SKM-1 (cell line): ENCODE measurements at regions not wholly inside any gene's neighbourhood (a gene's known extent, or its start where the extent isn't known, plus 50 kb on each side); places are given as distances from the start of the nearest gene placed in this dataset.
"Not testable (repeated sequence)": the region's sequence is repeated elsewhere in the genome, so short reads cannot be mapped to it uniquely, and the experiment has no call there.

ENCODE experiments used
- DNase-seq: peaks from one replicate; lab custom pipeline; 2025; ENCODE audit not compliant: unreplicated experiment; lab: John Stamatoyannopoulos, UW

DNA sequence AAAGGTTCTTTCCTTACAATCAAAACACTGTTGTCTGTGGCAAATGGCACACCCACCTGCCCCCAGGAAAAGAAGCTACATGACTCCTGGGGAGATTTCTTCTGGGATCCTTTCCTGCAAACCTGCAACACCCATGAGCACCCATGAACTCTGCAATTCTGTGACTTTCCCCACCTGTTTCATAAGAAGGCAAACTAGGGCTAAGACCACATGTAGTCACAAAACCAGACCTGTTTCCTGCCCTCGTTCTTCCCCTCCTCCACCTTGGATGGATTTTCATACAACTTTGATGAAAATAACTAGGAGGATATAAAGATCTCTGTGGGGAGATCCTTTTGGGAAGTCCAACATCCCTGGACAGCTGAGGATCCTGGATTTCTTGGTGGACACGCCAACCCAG lies 1084.7 kb downstream of the BCL11B start:
- no peak for DNase-seq

DNA sequence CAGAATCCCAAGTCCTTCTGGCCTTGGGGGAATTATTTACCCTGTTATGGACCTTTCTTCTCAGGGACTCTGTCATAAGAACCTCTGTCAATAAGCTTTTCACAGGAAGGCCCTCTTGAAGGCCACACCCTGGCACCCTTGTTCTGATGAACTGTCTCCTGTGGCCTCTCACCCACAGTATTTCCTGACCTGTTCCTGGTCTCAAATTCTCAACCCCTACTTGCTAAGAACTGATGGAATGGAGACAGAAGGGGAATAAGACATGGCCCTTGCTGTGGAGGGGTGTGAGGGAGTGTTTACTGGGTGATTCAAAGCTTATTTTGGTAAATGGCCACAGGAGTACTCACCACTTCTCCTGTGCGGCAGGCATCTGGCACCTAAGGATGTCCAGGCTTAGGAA lies 1082.9 kb downstream of the BCL11B start:
- DNase-seq = no peak

DNA sequence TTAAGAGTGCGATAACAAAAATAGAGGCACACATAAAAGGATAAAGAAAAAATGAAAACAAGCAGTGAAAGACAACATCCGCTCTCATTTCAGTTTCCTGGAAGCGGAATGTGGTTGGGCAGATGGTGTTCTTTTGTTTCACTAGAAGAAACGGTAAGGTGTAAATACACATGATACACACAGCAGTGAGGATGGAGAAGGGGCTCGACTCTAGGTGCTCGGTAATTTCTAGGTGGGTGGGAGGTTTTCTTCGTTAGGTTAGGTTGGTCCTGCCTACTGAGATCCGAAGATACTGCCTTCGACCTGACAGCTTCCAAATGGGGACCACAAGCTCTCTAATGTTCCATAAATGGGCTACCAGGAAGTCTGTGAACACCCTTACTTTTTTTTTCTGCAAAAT lies 1082.5 kb downstream of the BCL11B start:
- DNase-seq = no peak

DNA sequence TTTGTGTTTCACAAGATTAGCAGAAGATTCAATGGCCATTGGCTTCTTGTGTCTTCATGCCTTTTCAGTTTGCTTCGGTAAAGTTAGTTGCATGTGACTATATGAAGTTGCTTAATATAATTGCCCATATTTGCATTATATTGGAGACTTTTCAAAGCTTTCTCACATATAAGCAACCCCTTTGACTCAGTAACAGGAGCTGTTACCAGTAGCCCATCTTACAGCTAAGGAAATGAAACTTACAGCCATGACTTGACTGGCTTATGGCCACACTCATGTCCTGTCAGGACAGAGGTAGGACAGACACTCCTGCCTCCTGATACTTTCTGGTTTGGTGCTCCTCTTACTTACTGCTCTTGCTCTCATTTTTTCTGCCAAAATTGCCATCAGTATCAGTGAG lies 1082.1 kb downstream of the BCL11B start:
- DNase-seq = no peak

DNA sequence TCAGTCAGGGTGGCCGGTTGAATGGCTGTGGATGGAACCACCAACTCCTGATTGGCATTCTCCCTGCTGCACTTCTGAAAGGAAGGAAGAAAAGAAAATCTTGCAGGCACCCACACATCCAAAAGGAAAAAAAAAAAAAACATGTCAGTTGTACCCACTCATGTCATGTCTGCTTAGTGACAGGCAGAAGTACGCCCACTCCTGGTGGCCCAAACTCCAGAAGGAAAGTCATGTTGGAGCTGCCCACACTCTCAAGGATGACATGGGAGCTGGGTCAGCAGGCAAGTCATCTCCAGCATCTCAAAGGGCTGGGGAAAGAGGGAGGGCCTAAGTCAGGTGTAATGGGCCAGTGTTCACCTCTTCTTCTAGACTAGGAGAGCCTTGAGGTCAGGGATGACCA lies 1079.1 kb downstream of the BCL11B start:
- no peak for DNase-seq

DNA sequence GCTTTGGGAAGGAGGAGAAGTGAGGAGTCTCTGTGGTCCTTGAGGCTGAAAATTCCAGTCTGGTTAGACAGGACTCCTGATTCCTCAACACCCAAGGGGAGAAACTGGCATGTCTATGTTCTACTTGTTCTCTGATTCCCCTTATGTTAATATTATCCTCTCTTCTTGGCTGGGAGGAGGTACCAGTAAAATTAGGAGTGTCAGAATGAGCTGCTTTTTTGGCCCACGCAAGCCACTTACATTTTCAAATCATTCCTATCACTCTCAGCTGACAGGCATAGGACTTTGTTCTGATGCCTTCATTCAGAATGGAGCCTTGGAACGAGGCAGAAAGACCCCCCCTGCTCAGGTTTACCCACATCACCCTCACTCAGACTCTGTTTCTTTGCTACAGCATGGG lies 1077.2 kb downstream of the BCL11B start:
- no peak for DNase-seq

DNA sequence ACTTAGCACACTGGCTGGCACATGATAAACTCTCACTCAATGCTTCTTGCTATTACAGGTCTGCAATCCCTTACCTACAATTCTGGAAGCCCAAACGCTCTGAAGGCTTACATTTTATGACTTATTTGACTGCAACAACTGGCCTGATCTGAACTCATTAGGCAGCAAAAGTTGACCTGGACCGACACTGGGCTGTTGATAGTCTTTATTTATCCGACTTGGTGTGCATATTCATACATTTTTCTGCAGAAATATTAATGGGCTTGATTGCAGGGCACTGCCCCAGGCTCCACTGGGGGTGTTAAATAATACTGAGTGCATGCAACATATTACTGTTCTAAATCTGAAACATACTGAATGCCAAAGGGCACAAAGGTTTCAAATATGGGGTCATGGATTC lies 1076.7 kb downstream of the BCL11B start:
- no peak for DNase-seq

DNA sequence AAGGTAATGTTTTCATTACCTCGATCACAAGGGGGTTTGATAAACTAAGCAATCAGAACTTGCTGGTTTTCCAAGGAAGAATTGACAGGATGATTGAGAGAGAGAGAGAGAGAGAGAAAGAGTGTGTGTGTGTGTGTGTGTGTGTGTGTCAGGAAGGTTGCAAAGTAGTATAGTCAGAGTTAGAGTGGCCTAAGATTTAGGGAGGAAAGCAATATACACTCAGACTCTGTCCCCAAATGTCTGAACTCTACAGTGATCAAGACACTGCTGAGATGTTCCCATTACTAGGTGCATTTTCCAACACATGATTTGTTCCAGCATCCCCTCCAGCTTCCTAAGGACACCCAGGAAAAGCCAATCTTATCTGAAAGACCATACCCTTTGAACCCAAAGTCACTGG lies 1074.1 kb downstream of the BCL11B start:
- DNase-seq = no peak

DNA sequence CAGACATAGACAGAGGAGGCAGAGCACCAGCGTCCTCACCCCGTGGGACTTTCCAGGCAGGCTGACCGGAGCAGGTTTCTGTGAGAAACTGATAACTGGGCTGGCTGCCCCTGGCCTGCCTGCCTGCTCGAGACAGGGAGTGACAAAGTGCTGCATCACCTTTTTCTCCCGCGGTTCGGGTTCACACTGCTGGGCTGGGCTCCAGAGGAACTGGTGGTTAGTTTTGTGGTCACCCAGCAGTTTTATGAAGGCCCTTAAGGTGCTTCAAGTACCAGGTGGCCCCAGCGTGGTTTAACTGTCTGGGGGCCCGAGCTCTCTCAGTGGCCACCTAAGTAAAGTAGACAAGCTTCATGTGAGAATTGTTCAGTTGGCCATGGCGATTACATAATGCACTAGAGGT lies 1073.6 kb downstream of the BCL11B start:
- DNase-seq = no peak

DNA sequence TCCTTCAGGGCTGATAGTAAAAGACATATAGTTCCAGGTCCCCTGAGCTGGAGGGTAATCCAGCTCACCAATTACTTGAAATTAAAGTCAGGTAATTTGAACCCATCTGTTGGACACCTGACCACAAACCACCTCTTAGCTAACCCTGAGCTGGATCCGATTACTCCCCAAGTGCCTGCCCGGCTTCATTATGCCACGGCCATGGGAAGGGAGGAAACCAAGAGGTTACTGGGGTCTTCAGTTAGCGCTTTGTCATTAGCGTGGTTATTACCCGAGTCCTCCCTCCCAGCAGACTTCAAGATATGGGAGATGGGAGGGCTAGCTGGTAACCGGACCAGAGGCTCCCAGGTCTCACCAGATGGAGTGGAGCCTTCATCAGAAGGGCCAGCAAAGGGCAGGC lies 1071.4 kb downstream of the BCL11B start:
- no peak for DNase-seq

DNA sequence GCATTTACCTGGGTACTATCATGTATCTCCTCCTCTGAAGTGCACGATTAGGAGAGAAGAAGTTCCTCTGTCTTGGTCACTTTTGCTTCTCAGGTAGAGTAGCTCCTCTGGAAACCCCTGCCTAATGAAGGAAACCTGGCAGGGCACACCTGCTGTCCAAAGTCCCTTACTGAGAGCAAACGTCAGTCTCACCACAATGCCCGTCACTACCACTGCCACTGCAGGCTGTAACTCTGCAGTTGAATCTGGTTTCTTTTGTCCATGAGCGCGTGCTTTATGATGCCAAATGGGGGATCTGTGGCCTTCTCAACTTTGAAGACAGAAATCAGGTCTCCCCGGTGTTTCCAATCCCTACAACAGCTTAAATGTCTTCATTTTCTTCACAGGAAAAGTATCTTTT lies 1068.6 kb downstream of the BCL11B start:
- DNase-seq = no peak

DNA sequence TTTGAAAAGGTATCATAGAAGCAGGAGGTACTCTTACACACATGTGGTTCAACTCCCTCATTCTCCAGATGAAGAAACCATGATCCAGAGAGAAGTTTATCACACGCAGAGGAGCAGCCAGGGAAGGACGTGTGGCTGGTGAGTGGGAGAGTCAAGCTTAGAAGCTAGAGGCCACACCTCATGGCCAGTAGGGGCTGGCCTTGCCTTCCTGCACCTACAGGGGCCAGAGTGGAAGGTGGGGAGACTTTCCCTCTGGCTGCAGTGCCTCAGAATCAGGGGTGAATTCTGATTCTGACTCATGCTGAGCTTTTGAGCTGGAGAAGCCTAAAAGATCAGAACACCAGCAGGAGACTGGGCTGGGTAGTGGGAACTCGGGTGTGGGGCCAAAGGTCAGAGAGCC lies 1067.9 kb downstream of the BCL11B start:
- DNase-seq = no peak

DNA sequence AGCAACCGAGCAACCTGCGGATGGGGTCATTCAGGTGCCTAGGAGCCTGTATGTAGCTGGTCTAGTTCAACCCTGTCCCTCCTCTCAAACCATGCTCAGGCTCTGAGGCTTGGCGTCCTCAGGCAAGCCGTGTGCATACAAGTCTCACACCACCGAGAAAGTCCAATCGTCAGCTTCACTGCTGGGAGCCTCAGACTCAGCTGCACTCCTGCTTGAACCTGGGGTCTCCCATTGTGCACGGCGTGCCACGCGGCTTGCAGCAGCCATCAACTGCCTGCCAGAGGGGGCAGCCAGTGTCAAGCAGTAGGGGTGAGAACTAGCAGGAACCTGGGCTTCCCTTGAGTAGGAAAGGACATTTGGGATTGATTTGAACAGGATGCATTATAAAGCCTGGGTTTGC lies 1064.6 kb downstream of the BCL11B start:
- DNase-seq = no peak

DNA sequence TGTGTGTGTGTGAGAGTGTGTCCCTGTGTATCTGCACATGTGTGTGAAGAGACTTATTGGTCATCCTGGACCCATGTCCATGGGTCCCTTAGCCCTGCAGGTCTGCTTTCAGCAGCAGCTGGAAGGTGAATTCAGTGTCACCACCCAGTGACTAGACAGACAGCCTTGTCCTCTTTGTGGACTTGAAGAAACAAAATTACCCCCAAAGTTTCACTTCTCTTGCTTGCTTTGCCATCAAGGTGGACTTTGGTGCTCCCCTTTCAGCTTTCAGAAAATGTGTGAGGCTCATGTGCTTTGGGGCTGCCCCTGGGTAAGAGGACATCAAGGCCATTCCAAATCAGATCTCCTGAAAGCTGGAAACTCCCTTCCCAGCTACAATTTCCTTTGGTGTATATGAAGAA lies 1063.8 kb downstream of the BCL11B start:
- no peak for DNase-seq

DNA sequence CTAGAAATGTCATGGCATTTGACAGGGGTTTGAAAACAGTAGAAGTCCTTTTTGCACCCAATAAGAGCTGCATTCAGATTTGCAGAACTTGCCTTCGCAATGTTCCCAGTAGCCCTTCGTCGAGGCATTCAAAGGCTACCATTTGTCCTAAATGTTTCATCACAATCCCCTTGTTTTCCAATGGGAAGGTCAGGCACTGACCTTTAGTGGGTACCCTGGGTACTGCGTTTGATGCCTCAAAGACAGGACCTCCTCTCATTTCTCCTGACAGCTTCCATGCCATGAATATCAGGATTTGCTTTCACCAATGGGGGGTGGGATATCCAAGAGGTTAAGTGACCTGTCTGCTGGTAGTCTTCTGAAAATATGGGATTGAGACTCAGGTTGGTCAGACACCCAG lies 1063.1 kb downstream of the BCL11B start:
- DNase-seq = no peak

DNA sequence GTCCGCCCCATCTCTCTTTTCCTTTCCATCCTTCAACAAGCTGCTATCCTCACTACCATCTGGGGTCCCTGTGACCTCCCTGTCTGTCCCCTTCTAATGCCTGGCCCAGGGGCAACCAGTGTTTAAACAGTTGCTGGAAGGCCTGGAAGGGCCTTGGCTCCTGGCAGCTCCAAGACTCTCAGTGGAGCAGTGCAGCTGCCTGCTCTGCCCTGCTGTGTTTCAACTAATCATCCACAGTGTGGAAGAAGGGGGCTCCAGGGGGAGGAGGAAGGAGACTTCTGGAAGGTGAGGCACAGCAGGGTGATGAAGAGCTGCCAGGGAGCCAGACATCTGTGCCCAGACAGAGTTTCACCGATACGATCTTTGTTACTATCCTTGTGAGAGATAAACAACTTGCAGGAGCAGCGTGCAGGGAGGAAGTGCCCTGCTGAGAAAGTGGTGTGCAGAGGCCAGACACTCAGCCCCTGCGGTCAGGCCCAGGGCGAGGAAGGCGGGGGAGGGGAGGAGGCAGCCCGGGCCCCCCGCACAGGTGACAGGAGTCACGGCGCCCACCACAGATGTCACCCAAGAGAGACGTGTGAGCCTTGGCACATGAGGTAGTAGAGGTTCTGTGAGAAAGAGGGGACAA lies 1061.8 kb downstream of the BCL11B start:
- no peak for DNase-seq

DNA sequence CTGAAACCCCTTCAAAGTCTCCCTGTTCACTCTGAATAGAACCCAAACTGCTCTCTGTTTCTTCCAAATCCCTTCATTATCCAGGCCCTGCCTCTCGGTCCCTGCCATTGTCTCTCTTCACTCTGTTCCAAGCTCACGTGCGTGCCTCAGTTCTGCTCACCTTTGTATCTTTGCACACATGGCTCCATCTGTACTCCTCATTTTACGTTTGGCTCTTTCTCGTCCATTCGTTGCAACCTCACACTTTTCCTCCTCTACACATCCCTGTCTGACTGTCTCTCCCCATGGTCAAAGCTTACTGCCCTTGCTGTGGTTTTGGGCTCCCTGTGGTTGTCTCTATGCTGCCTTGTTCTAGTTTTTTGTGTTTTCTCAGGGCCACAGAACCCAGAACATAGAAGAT lies 1054.5 kb downstream of the BCL11B start:
- DNase-seq = no peak

DNA sequence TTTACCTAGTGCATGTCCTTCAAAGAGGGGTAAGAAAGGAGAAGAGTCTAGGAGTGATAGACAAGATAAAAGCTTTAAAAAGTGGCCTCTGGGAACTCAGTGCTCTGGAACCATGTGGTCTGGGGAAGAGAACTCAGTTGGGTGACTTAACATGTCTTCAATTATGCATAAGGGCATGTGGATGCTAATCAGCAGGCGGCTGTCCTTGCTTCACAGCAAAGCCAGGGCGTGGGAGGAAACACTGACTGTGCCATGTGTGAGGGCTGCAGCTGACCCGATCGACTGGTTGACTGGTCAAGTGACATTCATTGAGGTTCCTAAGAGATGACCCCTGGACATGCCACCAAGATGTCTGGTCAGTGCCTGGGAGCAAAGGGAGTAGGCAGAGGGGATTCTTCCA lies 1053.8 kb downstream of the BCL11B start:
- no peak for DNase-seq

DNA sequence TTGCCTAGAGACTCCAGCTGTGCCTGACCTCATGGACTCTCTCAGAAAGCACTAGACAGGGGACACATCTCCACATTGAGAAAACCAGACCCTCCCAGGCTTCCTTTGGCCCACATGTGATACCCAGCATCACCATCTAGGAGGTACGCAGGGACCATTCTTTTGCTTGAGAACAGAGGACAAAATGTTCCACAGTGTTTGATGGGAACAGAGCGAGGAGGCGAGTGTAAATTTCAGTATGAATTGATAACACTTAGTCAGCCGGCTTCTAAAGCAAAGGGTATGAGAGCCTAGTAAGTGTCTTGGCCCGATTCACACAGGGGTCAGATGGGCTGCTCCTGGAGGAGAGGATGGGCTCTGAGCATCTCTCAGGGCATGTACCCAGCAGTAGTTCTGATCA lies 1052.4 kb downstream of the BCL11B start:
- no peak for DNase-seq

DNA sequence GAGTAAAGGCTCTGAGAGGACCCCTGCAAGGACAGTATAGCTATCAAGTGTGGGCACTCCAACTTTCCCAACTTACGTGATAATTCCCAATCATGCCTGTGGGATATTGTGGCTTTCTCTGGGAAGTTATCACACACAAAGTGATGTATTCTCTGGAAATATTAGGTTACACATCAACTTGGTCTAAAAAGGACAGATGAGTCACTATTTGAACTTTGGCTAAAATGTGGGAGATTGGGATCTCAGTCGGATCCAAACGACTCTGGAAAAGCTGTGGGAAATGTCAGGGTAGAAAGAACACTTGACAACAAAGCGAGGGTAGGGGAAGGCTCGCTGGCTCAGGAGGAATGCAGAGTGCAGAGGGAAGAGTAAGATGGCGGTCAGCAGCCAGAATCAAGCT lies 1048.9 kb downstream of the BCL11B start:
- no peak for DNase-seq

DNA sequence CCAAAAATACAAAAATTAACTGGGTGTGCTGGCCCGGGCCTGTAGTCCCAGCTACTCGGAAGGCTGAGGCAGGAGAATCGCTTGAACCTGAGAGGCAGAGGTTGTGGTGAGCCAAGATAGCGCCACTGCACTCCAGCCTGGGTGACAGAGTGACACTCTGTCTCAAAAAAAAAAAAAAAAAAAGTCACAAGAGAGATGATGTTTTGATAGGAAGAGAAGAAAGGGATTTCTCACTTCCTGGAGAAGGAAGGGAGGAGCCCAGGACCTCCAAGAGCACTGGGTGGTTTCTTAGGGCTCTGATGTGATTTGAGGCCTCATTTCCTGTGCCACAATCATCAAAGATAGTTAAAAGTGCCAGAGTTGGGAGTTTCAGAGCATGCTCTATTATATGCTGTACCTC lies 1048.3 kb downstream of the BCL11B start:
- DNase-seq = not testable (repeated sequence)

DNA sequence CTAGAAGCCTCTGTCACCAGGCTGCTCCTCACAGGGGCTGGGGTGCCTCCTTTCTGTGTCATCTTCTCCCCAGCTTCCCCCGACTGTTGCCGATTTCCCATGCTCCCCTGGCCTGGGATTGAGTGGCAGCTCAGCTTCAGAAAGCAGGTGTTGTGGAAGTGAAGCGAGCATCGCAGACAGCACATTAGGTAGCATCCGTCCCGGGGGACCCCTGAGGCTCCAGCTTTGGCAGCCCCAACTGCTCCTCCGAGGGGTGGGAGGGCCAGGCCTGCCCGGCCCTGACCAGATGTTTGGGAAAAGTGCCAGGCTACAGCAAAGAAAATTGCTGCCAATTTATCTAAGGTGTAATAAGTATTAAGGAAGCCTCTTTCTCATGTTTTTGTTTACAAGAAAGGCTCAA lies 1045.6 kb downstream of the BCL11B start:
- DNase-seq = no peak

DNA sequence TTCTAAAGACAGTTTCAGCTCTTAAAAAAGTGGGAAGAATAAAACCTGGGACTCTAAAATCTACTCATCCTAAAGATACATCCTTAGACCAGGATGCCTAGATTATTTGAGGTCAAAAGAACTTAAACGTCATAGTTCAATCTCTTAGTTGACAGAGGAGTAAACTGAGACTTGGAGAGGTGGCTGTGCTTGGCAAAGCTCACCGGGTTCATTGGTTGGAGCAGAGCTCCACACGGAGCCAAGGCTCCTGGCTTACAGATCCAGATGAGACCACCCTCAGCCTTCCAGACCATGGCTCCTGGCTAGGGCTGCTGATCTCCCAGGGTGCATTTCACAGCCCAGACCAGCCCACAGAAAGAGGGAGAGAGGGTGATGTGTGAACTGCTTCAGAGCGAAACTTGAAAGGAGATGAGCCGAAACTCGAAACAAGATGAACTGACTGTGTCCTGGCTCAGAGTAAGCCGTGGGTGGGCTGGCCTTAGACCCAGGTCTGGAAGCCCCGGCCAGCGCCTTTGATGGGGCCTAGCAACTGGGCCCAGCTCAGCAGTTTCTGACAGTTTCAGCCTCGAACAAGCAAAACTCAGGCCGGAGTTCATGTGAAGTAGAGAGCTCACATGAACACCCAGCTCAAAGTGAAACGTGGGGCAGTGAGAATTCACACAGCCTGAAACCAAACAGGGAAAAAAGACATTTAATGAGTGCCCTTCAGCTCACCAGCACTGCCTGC lies 1044.8 kb downstream of the BCL11B start:
- DNase-seq = no peak
